ENCODE measurements at regions not wholly inside any gene's neighbourhood (a gene's known extent, or its start where the extent isn't known, plus 50 kb on each side); places are given as distances from the start of the nearest gene placed in this dataset.

GRCh38 chr1:117697220-117697781 is 91.5 kb downstream of the TENT5C start:
- no peak for TF ChIP-seq CTCF (IDR thresholded peaks at IDR 0.05)
- no peak for TF ChIP-seq EP300 (IDR thresholded peaks at IDR 0.05)
